ENCODE measurements at regions not wholly inside any gene's neighbourhood (a gene's known extent, or its start where the extent isn't known, plus 50 kb on each side); places are given as distances from the start of the nearest gene placed in this dataset.

DNA sequence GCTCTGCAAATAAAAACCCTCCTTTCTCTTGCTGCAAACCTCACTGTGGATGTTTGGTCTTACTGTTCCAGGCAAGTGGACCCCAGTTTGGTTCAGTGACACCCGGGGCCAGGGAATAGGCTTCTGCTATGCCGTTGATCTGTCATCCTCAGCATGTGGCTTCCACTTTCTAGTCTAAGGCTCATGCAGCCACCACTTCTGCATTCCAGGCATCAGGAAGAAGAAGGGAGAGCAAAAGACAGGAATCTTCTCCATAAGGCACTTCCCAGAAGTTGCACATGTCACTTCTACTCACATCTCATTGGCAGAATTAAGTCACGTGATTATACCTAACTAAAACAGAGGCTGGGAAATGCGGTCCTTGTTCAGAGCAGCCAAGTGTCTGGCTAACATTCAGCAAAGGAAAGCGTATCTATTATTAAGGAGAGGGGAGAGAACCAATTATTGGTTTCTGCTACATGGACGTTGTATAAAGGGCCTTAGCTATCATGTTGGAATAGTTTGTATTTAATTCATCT lies 173.6 kb upstream of the PFN2 start:
- TF ChIP-seq, protein P1, sequence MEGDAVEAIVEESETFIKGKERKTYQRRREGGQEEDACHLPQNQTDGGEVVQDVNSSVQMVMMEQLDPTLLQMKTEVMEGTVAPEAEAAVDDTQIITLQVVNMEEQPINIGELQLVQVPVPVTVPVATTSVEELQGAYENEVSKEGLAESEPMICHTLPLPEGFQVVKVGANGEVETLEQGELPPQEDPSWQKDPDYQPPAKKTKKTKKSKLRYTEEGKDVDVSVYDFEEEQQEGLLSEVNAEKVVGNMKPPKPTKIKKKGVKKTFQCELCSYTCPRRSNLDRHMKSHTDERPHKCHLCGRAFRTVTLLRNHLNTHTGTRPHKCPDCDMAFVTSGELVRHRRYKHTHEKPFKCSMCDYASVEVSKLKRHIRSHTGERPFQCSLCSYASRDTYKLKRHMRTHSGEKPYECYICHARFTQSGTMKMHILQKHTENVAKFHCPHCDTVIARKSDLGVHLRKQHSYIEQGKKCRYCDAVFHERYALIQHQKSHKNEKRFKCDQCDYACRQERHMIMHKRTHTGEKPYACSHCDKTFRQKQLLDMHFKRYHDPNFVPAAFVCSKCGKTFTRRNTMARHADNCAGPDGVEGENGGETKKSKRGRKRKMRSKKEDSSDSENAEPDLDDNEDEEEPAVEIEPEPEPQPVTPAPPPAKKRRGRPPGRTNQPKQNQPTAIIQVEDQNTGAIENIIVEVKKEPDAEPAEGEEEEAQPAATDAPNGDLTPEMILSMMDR (IDR thresholded peaks at IDR 0.05): no peak
- no peak for TF ChIP-seq EZH2 (IDR thresholded peaks at IDR 0.05; ENCODE audit: borderline replicate concordance, insufficient read depth, low read depth, low read length, poor library complexity, severe bottlenecking)
